ENCODE measurements at regions not wholly inside any gene's neighbourhood (a gene's known extent, or its start where the extent isn't known, plus 50 kb on each side); places are given as distances from the start of the nearest gene placed in this dataset.

GRCh38 chr11:13869398-13869886, 93.1 kb upstream of the SPON1 start:
- no peak overlapping the region for H3K4me3 ChIP-seq (ENCODE audit: control insufficient read depth in 2 of 3, extremely low read depth in 1 of 3, insufficient read depth in 2 of 3, low read depth in 1 of 3, low read length in 3 of 3)
- no peak for DNase-seq (ENCODE audit: low read depth, low spot score)
- dilution Hi-C loops (cut with MboI; ENCODE audit: extremely low pct_ligation_motif_present, low sequenced_read_pairs) = no loop called here
- H3K9me1 ChIP-seq (ENCODE audit: control insufficient read depth, extremely low read depth, insufficient read depth, low read length) = no peaks in the 10 kb centered on the region
- FAIRE-seq = no peak
- H3K4me1 ChIP-seq (ENCODE audit: control insufficient read depth, extremely low read depth, insufficient read depth, low read length) = peaks cover 23% of the 10 kb centered on the region
- H3K9ac ChIP-seq (ENCODE audit: control insufficient read depth, extremely low read depth, insufficient read depth, low read length) = no peak overlapping the region
- H3K4me2 ChIP-seq (ENCODE audit: control insufficient read depth, extremely low read depth, insufficient read depth, low read depth, low read length) = no peak overlapping the region
- H3K79me2 ChIP-seq (ENCODE audit: control insufficient read depth, insufficient read depth, low read length) = no peaks in the 10 kb centered on the region
- H2AFZ ChIP-seq (ENCODE audit: control insufficient read depth, low read length) = no peak overlapping the region
- H3K36me3 ChIP-seq (ENCODE audit: control insufficient read depth in 2 of 2, extremely low read depth in 1 of 2, insufficient read depth in 2 of 2, low read length in 2 of 2) = no peaks in the 10 kb centered on the region
- no peaks in the 10 kb centered on the region for H3K9me3 ChIP-seq (ENCODE audit: control insufficient read depth, low read depth, low read length)
- TF ChIP-seq EZH2 (IDR thresholded peaks at IDR 0.05; ENCODE audit: low read length) (no peak), CTCF (optimal IDR thresholded peaks at IDR 0.05 in 1 of 3, IDR thresholded peaks at IDR 0.05 in 1 of 3, conservative IDR thresholded peaks at IDR 0.05 in 1 of 3; ENCODE audit: extremely low read depth in 1 of 3, insufficient read depth in 2 of 3, low read length in 3 of 3) (no peak)
- H3K27ac ChIP-seq (ENCODE audit: control insufficient read depth, insufficient read depth, low read length) = no peak overlapping the region
- peaks cover 18% of the 10 kb centered on the region for H3K27me3 ChIP-seq (ENCODE audit: control insufficient read depth, extremely low read depth, insufficient read depth, low read length)
- H4K20me1 ChIP-seq (ENCODE audit: control insufficient read depth, extremely low read depth, insufficient read depth, low read length) = no peaks in the 10 kb centered on the region

GRCh38 chr11:13874597-13874996, 87.9 kb upstream of the SPON1 start:
- no peak for DNase-seq (ENCODE audit: low read depth, low spot score)
- TF ChIP-seq EZH2 (IDR thresholded peaks at IDR 0.05; ENCODE audit: low read length) = no peak
- no peak for TF ChIP-seq CTCF (optimal IDR thresholded peaks at IDR 0.05 in 1 of 3, IDR thresholded peaks at IDR 0.05 in 1 of 3, conservative IDR thresholded peaks at IDR 0.05 in 1 of 3; ENCODE audit: extremely low read depth in 1 of 3, insufficient read depth in 2 of 3, low read length in 3 of 3)
- H3K27ac ChIP-seq (ENCODE audit: control insufficient read depth, insufficient read depth, low read length) = no peak overlapping the region
- no peaks in the 10 kb centered on the region for H3K79me2 ChIP-seq (ENCODE audit: control insufficient read depth, insufficient read depth, low read length)
- no peak overlapping the region for H3K4me2 ChIP-seq (ENCODE audit: control insufficient read depth, extremely low read depth, insufficient read depth, low read depth, low read length)
- FAIRE-seq = no peak
- dilution Hi-C loops (cut with MboI; ENCODE audit: extremely low pct_ligation_motif_present, low sequenced_read_pairs) = no loop called here
- no peak overlapping the region for H2AFZ ChIP-seq (ENCODE audit: control insufficient read depth, low read length)
- no peak overlapping the region for H3K9ac ChIP-seq (ENCODE audit: control insufficient read depth, extremely low read depth, insufficient read depth, low read length)
- no peaks in the 10 kb centered on the region for H4K20me1 ChIP-seq (ENCODE audit: control insufficient read depth, extremely low read depth, insufficient read depth, low read length)
- peaks cover 11% of the 10 kb centered on the region for H3K4me1 ChIP-seq (ENCODE audit: control insufficient read depth, extremely low read depth, insufficient read depth, low read length)
- peaks cover 18% of the 10 kb centered on the region for H3K27me3 ChIP-seq (ENCODE audit: control insufficient read depth, extremely low read depth, insufficient read depth, low read length)
- no peaks in the 10 kb centered on the region for H3K9me3 ChIP-seq (ENCODE audit: control insufficient read depth, low read depth, low read length)
- H3K36me3 ChIP-seq (ENCODE audit: control insufficient read depth in 2 of 2, extremely low read depth in 1 of 2, insufficient read depth in 2 of 2, low read length in 2 of 2) = no peaks in the 10 kb centered on the region
- no peak overlapping the region for H3K4me3 ChIP-seq (ENCODE audit: control insufficient read depth in 2 of 3, extremely low read depth in 1 of 3, insufficient read depth in 2 of 3, low read depth in 1 of 3, low read length in 3 of 3)
- H3K9me1 ChIP-seq (ENCODE audit: control insufficient read depth, extremely low read depth, insufficient read depth, low read length) = no peaks in the 10 kb centered on the region
